Calu3 (cell line): ENCODE measurements at regions not wholly inside any gene's neighbourhood (a gene's known extent, or its start where the extent isn't known, plus 50 kb on each side); places are given as distances from the start of the nearest gene placed in this dataset.
"Not testable (repeated sequence)": the region's sequence is repeated elsewhere in the genome, so short reads cannot be mapped to it uniquely, and the experiment has no call there.

Source experiments
- BruUV-seq: library from RNA; stranded (reverse); fragments of 400-500 nt; replicated peaks from 2 replicates; lab custom pipeline; 2021; lab: Mats Ljungman, UMichigan
- CTCF ChIA-PET: fragments of 300-600 bp; sonication (Branson Sonifier 250); formaldehyde crosslinking; loops from one replicate; lab custom pipeline; 2022; ENCODE audit warnings: antibody characterized with exemption; lab: Charles Lee
- DNase-seq: peaks from one replicate; pipeline ENCODE4 v3.0.0; 2022
- H3K27ac Mint-ChIP-seq: one replicate; pipeline ENCODE4 v1.8.0; 2022; ENCODE audit warnings: mixed read lengths; ENCODE audit not compliant: unreplicated experiment
- H3K27me3 Mint-ChIP-seq: one replicate; pipeline ENCODE4 v1.8.0; 2022; ENCODE audit warnings: mixed read lengths; ENCODE audit not compliant: unreplicated experiment
- H3K36me3 Mint-ChIP-seq: one replicate; pipeline ENCODE4 v1.8.0; 2022; ENCODE audit warnings: mild to moderate bottlenecking, moderate library complexity, mixed read lengths; ENCODE audit not compliant: insufficient read depth, unreplicated experiment
- H3K4me1 Mint-ChIP-seq: one replicate; pipeline ENCODE4 v1.8.0; 2022; ENCODE audit warnings: mild to moderate bottlenecking, low read depth, mixed read lengths; ENCODE audit not compliant: unreplicated experiment
- H3K4me3 Mint-ChIP-seq: one replicate; pipeline ENCODE4 v1.8.0; 2022; ENCODE audit warnings: mild to moderate bottlenecking, low read depth, moderate library complexity, mixed read lengths; ENCODE audit not compliant: unreplicated experiment
- H3K9me3 Mint-ChIP-seq: one replicate; pipeline ENCODE4 v1.8.0; 2022; ENCODE audit warnings: low read depth, mixed read lengths; ENCODE audit not compliant: unreplicated experiment
- intact Hi-C: fragments of 100-400 bp; cut with micrococcal nuclease; formaldehyde crosslinking; loops from one replicate; pipeline ENCODE4 v1.10.0; 2022; ENCODE audit not compliant: unreplicated experiment
- TF ChIP-seq, protein P1 (sequence below): fragments of 200-600 bp; IDR thresholded peaks from one replicate; pipeline ENCODE4 v1.8.0; 2022; ENCODE audit warnings: antibody characterized with exemption; ENCODE audit not compliant: unreplicated experiment

DNA sequence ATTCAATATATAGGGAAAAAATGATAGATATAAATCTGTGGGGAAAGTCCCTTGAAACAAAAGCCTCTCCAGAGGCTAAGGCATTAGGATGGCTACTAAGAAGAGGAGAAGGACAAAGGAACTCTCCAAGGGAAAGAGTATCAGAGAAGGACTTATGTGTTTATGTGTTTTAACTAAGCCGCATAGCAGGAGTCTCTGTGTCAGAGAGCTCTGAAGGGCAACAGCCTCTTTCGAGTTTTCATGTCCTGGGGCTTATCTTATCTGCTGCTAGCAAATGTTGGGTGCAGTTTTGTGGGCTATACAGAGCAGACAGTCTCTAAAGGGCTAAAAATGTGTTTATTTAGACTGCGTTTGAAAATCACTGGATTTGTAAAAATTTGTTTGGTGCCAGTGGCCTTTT lies 1145.6 kb upstream of the DIAPH2 start:
- CTCF ChIA-PET, result no interaction called here
- TF ChIP-seq, protein P1, sequence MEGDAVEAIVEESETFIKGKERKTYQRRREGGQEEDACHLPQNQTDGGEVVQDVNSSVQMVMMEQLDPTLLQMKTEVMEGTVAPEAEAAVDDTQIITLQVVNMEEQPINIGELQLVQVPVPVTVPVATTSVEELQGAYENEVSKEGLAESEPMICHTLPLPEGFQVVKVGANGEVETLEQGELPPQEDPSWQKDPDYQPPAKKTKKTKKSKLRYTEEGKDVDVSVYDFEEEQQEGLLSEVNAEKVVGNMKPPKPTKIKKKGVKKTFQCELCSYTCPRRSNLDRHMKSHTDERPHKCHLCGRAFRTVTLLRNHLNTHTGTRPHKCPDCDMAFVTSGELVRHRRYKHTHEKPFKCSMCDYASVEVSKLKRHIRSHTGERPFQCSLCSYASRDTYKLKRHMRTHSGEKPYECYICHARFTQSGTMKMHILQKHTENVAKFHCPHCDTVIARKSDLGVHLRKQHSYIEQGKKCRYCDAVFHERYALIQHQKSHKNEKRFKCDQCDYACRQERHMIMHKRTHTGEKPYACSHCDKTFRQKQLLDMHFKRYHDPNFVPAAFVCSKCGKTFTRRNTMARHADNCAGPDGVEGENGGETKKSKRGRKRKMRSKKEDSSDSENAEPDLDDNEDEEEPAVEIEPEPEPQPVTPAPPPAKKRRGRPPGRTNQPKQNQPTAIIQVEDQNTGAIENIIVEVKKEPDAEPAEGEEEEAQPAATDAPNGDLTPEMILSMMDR, result no peak
- no peak for DNase-seq
- Mint-ChIP-seq H3K9me3 (peaks cover 6% of the 10 kb centered on the region), H3K36me3 (no peaks in the 10 kb centered on the region), H3K4me3 (no peak overlapping the region), H3K4me1 (no peaks in the 10 kb centered on the region), H3K27ac (no peak overlapping the region), H3K27me3 (no peaks in the 10 kb centered on the region)
- no TSS peak for BruUV-seq
- intact Hi-C loops, result no loop called here

DNA sequence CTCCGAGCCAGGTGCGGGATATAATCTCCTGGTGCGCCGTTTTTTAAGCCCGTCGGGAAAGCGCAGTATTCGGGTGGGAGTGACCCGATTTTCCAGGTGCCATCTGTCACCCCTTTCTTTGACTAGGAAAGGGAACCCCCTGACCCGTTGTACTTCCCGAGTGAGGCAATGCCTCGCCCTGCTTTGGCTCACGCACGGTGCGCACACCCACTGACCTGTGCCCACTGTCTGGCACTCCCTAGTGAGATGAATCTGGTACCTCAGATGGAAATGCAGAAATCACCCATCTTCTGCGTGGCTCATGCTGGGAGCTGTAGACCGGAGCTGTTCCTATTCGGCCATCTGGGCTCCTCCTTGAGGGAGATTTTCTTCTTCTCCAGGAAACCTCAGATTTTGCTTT lies 1135.1 kb upstream of the DIAPH2 start:
- H3K4me3 Mint-ChIP-seq, BruUV-seq, H3K36me3 Mint-ChIP-seq, H3K4me1 Mint-ChIP-seq, intact Hi-C loops, DNase-seq, H3K27me3 Mint-ChIP-seq, H3K27ac Mint-ChIP-seq, H3K9me3 Mint-ChIP-seq, CTCF ChIA-PET: not testable (repeated sequence)

DNA sequence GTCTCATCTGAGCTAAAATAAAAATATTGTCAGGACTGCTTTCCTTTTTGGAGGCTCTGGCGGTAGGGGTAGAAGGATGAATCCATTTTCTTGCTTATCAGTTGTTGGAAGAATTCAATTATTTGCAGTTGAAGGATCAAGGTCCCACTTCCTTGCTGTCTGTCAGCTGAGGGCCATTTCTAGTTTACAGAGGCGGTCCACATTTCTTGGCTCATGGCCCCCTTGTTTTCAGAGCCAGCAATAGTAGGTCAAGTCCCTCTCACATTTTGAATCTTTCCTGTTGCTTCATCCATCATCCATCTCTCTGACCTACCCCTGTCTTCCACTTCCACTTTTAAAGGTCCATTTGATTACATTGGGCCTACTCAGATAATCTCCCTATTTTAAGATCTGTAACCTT lies 1099.3 kb upstream of the DIAPH2 start:
- TF ChIP-seq, protein P1, result no peak
- no peak overlapping the region for H3K4me3 Mint-ChIP-seq
- H3K4me1 Mint-ChIP-seq, result no peaks in the 10 kb centered on the region
- no peaks in the 10 kb centered on the region for H3K27me3 Mint-ChIP-seq
- no peak overlapping the region for H3K27ac Mint-ChIP-seq
- CTCF ChIA-PET, result no interaction called here
- BruUV-seq, result no TSS peak
- intact Hi-C loops, result no loop called here
- H3K9me3 Mint-ChIP-seq, result peaks cover 15% of the 10 kb centered on the region
- H3K36me3 Mint-ChIP-seq, result no peaks in the 10 kb centered on the region
- no peak for DNase-seq

DNA sequence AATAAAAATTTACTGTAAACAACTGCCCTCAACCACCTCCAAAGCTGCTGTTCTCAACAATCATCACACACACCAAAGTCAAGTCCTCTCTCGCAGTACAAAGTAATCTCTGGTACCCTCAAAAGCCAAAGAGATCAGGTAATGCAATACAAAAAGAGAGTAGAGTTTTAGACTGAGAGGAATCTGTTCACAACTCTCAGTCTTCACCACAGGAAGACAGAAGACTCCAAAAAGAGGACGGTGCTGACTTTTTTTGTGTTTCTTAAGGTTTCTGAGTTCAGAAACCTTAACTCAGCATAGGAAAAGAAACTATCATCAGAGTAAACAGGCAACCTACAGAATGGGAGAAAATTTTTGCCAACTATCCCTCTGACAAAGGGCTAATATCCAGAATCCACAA lies 1072.3 kb upstream of the DIAPH2 start:
- BruUV-seq, result no TSS peak
- H3K4me3 Mint-ChIP-seq, result no peak overlapping the region
- intact Hi-C loops, result no loop called here
- CTCF ChIA-PET, result no interaction called here
- no peaks in the 10 kb centered on the region for H3K36me3 Mint-ChIP-seq
- H3K27me3 Mint-ChIP-seq, result no peaks in the 10 kb centered on the region
- no peak for DNase-seq
- no peaks in the 10 kb centered on the region for H3K4me1 Mint-ChIP-seq
- H3K27ac Mint-ChIP-seq, result no peak overlapping the region
- TF ChIP-seq, protein P1, result no peak
- peaks cover 12% of the 10 kb centered on the region for H3K9me3 Mint-ChIP-seq

DNA sequence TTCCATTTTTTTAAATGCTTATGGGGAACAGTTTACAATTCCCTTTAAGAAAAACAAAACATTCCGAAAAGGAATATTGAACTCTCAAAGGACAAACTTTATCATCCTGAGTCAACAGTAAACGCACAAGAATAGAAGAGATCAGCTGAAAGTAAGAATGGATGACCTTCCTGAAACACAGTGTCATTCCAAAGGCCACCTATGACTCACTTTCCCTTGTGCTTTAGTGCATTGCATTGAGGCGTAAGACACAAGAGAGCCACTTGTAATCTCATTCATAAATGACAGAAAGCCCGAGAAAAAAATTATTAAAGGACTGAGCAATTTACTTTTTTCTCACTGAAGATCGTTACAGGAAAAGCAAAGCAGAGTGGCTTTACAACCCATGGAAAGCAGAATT lies 1062.4 kb upstream of the DIAPH2 start:
- DNase-seq, result no peak
- TF ChIP-seq, protein P1, result no peak
- H3K27ac Mint-ChIP-seq, result no peak overlapping the region
- CTCF ChIA-PET, result no interaction called here
- BruUV-seq, result no TSS peak
- no peaks in the 10 kb centered on the region for H3K27me3 Mint-ChIP-seq
- no peaks in the 10 kb centered on the region for H3K36me3 Mint-ChIP-seq
- H3K4me1 Mint-ChIP-seq, result no peaks in the 10 kb centered on the region
- intact Hi-C loops, result no loop called here
- peaks cover 6% of the 10 kb centered on the region for H3K9me3 Mint-ChIP-seq
- H3K4me3 Mint-ChIP-seq, result no peak overlapping the region
